Neural progenitor cell (in vitro differentiated cells): ENCODE measurements at regions not wholly inside any gene's neighbourhood (a gene's known extent, or its start where the extent isn't known, plus 50 kb on each side); places are given as distances from the start of the nearest gene placed in this dataset.

ENCODE experiments used
- EZH2 ChIP-seq: fragments of 200-600 bp; sonication (generic); IDR thresholded peaks from 2 replicates; pipeline ENCODE4 v1.6.1; 2017; ENCODE audit warnings: antibody characterized with exemption, mild to moderate bottlenecking, moderate library complexity
- TF ChIP-seq, protein P1 (sequence below): fragments of 200-600 bp; sonication (generic); IDR thresholded peaks from 2 replicates; pipeline ENCODE4 v1.5.1; 2017; ENCODE audit warnings: antibody characterized with exemption, mild to moderate bottlenecking

DNA sequence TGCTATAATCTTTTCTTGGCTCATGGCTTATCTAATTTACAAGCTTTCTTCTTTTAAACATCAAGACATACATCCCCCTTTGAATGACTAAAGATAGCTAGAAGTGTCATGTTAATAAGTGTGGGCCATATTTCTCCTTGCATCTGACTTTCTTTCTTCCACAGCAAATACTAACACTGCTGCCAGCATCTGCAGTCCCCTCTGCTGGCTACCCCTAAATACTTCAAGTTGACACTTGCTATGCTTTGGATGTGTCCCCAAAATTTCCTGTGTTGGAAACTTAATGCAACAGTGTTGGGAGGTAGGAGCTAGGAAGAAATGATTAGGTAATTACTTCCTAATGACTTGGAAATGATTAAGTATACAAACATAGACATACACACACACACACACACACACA, 459.0 kb upstream of the ST8SIA4 start:
- TF ChIP-seq, protein P1, sequence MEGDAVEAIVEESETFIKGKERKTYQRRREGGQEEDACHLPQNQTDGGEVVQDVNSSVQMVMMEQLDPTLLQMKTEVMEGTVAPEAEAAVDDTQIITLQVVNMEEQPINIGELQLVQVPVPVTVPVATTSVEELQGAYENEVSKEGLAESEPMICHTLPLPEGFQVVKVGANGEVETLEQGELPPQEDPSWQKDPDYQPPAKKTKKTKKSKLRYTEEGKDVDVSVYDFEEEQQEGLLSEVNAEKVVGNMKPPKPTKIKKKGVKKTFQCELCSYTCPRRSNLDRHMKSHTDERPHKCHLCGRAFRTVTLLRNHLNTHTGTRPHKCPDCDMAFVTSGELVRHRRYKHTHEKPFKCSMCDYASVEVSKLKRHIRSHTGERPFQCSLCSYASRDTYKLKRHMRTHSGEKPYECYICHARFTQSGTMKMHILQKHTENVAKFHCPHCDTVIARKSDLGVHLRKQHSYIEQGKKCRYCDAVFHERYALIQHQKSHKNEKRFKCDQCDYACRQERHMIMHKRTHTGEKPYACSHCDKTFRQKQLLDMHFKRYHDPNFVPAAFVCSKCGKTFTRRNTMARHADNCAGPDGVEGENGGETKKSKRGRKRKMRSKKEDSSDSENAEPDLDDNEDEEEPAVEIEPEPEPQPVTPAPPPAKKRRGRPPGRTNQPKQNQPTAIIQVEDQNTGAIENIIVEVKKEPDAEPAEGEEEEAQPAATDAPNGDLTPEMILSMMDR, result peak; percentile 15
- no peak for TF ChIP-seq EZH2
